HEK293 (cell line): ENCODE measurements at regions not wholly inside any gene's neighbourhood (a gene's known extent, or its start where the extent isn't known, plus 50 kb on each side); places are given as distances from the start of the nearest gene placed in this dataset.

ENCODE experiments used
- CTCF ChIA-PET: fragments of 350-600 bp; formaldehyde crosslinking; extraction: SDS; loops from one replicate; lab custom pipeline; 2021; ENCODE audit warnings: antibody characterized with exemption; lab: Yijun Ruan, JAX
- POLR2A ChIA-PET: fragments of 300-600 bp; formaldehyde crosslinking; extraction: SDS; loops from one replicate; lab custom pipeline; 2020; ENCODE audit warnings: antibody characterized with exemption, inconsistent platforms; lab: Yijun Ruan, JAX
- H3K27ac ChIP-seq: fragments of 200-500 bp; sonication (Bioruptor generic); 2 replicates; pipeline ENCODE4 v1.5.1; 2014; ENCODE audit warnings: low read depth, low read length, control low read depth, inconsistent platforms; ENCODE audit errors: extremely low read depth
- H3K36me3 ChIP-seq, 2 experiments: fragments of 200-500 bp in 1 of 2; sonication (Bioruptor generic) in 1 of 2; 1 replicate in 1 of 2; 2 replicates in 1 of 2; pipeline ENCODE4 v1.5.1; 2014 to 2017; ENCODE audit warnings: inconsistent platforms in 2 of 2, low read length in 2 of 2; ENCODE audit not compliant: control insufficient read depth in 2 of 2, insufficient read depth in 1 of 2
- H3K4me1 ChIP-seq: fragments of 200-500 bp; sonication (Bioruptor generic); 2 replicates; pipeline ENCODE4 v1.5.1; 2014; ENCODE audit warnings: mild to moderate bottlenecking, low read length, inconsistent platforms; ENCODE audit not compliant: control insufficient read depth, insufficient read depth
- H3K4me3 ChIP-seq: 2 replicates; pipeline ENCODE4 v1.5.1; 2011; ENCODE audit warnings: low read depth, mild to moderate bottlenecking, control low read depth, low read length, moderate library complexity
- H3K9me3 ChIP-seq: fragments of 200-500 bp; sonication (Bioruptor generic); 2 replicates; pipeline ENCODE4 v1.5.1; 2014; ENCODE audit warnings: low read depth, low read length, inconsistent platforms; ENCODE audit not compliant: control insufficient read depth, insufficient read depth
- BCL11A ChIP-seq: fragments of 450-650 bp; formaldehyde crosslinking; IDR thresholded peaks from 2 replicates; pipeline ENCODE4 v1.5.1; 2016; ENCODE audit warnings: low read depth, missing biosample characterization, missing genetic modification characterization
- KLF10 ChIP-seq: fragments of 450-650 bp; IDR thresholded peaks from 2 replicates; pipeline ENCODE4 v1.5.1; 2018; ENCODE audit warnings: missing biosample characterization, mild to moderate bottlenecking, missing genetic modification characterization
- TCF7L2 ChIP-seq: IDR thresholded peaks from 2 replicates; pipeline ENCODE4 v1.6.1; 2011; ENCODE audit warnings: low read depth, mild to moderate bottlenecking, inconsistent platforms, low read length, moderate library complexity, borderline replicate concordance
- ZIC2 ChIP-seq: fragments of 450-650 bp; formaldehyde crosslinking; IDR thresholded peaks from 2 replicates; pipeline ENCODE4 v1.5.1; 2016; ENCODE audit warnings: missing biosample characterization, missing genetic modification characterization
- ZNF121 ChIP-seq: fragments of 450-650 bp; formaldehyde crosslinking; IDR thresholded peaks from 2 replicates; pipeline ENCODE4 v1.5.1; 2016; ENCODE audit warnings: missing biosample characterization, missing genetic modification characterization
- ZNF169 ChIP-seq: fragments of 450-650 bp; formaldehyde crosslinking; IDR thresholded peaks from 2 replicates; pipeline ENCODE4 v1.5.1; 2016; ENCODE audit warnings: missing biosample characterization, missing genetic modification characterization
- ZNF354C ChIP-seq: fragments of 450-650 bp; formaldehyde crosslinking; IDR thresholded peaks from 2 replicates; pipeline ENCODE4 v1.5.1; 2016; ENCODE audit warnings: missing biosample characterization, missing genetic modification characterization, low read depth, borderline replicate concordance
- ZNF530 ChIP-seq: fragments of 450-650 bp; formaldehyde crosslinking; IDR thresholded peaks from 2 replicates; pipeline ENCODE4 v1.5.1; 2016; ENCODE audit warnings: low read depth, missing biosample characterization, missing genetic modification characterization
- ZNF792 ChIP-seq: fragments of 450-650 bp; formaldehyde crosslinking; IDR thresholded peaks from 2 replicates; pipeline ENCODE4 v1.5.1; 2016; ENCODE audit warnings: missing biosample characterization, missing genetic modification characterization
- TF ChIP-seq, protein P1 (sequence below): fragments of 450-650 bp; formaldehyde crosslinking; IDR thresholded peaks from 2 replicates; pipeline ENCODE4 v1.5.1; 2016; ENCODE audit warnings: missing biosample characterization, missing genetic modification characterization
- TF ChIP-seq, protein P2 (sequence below): fragments of 450-650 bp; formaldehyde crosslinking; conservative IDR thresholded peaks from 2 replicates; pipeline ENCODE4 v1.5.1; 2016; ENCODE audit warnings: low read depth, missing biosample characterization, missing genetic modification characterization
- TF ChIP-seq, protein P3 (sequence below): fragments of 450-650 bp; formaldehyde crosslinking; IDR thresholded peaks from 2 replicates; pipeline ENCODE4 v1.5.1; 2017; ENCODE audit warnings: missing biosample characterization, mild to moderate bottlenecking, missing genetic modification characterization, moderate library complexity
- TF ChIP-seq, protein P4 (sequence below): fragments of 450-650 bp; formaldehyde crosslinking; IDR thresholded peaks from 2 replicates; pipeline ENCODE4 v1.5.1; 2016; ENCODE audit warnings: missing biosample characterization, missing genetic modification characterization, borderline replicate concordance
- TF ChIP-seq, protein P5 (sequence below): fragments of 450-650 bp; formaldehyde crosslinking; IDR thresholded peaks from 2 replicates; pipeline ENCODE4 v1.5.1; 2016; ENCODE audit warnings: missing biosample characterization, missing genetic modification characterization, low read depth
- TF ChIP-seq, protein P6 (sequence below): fragments of 450-650 bp; formaldehyde crosslinking; IDR thresholded peaks from 2 replicates; pipeline ENCODE4 v1.5.1; 2016; ENCODE audit warnings: missing biosample characterization, missing genetic modification characterization
- TF ChIP-seq, protein P7 (sequence below): fragments of 450-650 bp; formaldehyde crosslinking; IDR thresholded peaks from 2 replicates; pipeline ENCODE4 v1.5.1; 2017; ENCODE audit warnings: missing biosample characterization, missing genetic modification characterization

DNA sequence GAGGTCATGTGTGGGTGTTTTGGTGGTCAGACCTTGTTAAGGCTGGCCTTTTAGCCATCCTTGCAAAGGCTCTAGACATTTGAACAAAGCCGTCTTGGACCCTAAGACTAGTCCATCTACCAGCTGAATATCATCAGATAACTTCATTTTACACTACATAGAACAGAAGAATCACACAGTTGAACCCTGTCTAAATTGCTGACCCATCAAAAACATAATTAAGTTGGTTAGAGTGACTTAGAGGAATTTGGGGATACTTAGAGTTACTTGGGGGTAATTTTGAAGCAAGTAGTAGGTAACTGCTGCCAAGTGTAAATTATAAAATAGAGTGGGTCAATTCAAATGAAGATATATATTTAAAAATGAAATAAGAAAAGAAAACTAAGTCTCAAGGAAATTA lies 102.9 kb upstream of the ADGRL4 start:
- H3K4me3 ChIP-seq, result no peak overlapping the region
- H3K36me3 ChIP-seq, result no peaks in the 10 kb centered on the region
- no peak overlapping the region for H3K27ac ChIP-seq
- no peaks in the 10 kb centered on the region for H3K4me1 ChIP-seq
- ChIA-PET CTCF (no interaction called here), POLR2A (no interaction called here)
- H3K9me3 ChIP-seq, result no peaks in the 10 kb centered on the region
- TF ChIP-seq, protein P1, sequence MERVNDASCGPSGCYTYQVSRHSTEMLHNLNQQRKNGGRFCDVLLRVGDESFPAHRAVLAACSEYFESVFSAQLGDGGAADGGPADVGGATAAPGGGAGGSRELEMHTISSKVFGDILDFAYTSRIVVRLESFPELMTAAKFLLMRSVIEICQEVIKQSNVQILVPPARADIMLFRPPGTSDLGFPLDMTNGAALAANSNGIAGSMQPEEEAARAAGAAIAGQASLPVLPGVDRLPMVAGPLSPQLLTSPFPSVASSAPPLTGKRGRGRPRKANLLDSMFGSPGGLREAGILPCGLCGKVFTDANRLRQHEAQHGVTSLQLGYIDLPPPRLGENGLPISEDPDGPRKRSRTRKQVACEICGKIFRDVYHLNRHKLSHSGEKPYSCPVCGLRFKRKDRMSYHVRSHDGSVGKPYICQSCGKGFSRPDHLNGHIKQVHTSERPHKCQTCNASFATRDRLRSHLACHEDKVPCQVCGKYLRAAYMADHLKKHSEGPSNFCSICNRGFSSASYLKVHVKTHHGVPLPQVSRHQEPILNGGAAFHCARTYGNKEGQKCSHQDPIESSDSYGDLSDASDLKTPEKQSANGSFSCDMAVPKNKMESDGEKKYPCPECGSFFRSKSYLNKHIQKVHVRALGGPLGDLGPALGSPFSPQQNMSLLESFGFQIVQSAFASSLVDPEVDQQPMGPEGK (tag by site-specific recombination), result no peak
- TF ChIP-seq ZIC2 (tag by site-specific recombination) (no peak), KLF10 (tag by site-specific recombination) (no peak), ZNF169 (tag by site-specific recombination) (no peak), ZNF354C (no peak), BCL11A (tag by site-specific recombination) (no peak), ZNF530 (no peak), ZNF792 (tag by site-specific recombination) (no peak), ZNF121 (tag by site-specific recombination) (no peak), TCF7L2 (no peak)
- TF ChIP-seq, protein P2, sequence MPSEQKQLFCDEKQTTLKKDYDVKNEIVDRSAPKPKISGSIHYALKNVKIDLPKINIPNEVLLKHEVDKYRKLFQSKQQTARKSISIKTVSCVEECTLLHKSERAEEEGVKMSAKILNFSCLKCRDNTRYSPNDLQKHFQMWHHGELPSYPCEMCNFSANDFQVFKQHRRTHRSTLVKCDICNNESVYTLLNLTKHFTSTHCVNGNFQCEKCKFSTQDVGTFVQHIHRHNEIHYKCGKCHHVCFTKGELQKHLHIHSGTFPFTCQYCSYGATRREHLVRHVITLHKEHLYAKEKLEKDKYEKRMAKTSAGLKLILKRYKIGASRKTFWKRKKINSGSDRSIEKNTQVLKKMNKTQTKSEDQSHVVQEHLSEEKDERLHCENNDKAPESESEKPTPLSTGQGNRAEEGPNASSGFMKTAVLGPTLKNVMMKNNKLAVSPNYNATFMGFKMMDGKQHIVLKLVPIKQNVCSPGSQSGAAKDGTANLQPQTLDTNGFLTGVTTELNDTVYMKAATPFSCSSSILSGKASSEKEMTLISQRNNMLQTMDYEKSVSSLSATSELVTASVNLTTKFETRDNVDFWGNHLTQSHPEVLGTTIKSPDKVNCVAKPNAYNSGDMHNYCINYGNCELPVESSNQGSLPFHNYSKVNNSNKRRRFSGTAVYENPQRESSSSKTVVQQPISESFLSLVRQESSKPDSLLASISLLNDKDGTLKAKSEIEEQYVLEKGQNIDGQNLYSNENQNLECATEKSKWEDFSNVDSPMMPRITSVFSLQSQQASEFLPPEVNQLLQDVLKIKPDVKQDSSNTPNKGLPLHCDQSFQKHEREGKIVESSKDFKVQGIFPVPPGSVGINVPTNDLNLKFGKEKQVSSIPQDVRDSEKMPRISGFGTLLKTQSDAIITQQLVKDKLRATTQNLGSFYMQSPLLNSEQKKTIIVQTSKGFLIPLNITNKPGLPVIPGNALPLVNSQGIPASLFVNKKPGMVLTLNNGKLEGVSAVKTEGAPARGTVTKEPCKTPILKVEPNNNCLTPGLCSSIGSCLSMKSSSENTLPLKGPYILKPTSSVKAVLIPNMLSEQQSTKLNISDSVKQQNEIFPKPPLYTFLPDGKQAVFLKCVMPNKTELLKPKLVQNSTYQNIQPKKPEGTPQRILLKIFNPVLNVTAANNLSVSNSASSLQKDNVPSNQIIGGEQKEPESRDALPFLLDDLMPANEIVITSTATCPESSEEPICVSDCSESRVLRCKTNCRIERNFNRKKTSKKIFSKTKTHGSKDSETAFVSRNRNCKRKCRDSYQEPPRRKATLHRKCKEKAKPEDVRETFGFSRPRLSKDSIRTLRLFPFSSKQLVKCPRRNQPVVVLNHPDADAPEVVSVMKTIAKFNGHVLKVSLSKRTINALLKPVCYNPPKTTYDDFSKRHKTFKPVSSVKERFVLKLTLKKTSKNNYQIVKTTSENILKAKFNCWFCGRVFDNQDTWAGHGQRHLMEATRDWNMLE (tag by site-specific recombination), result no peak
- TF ChIP-seq, protein P3, sequence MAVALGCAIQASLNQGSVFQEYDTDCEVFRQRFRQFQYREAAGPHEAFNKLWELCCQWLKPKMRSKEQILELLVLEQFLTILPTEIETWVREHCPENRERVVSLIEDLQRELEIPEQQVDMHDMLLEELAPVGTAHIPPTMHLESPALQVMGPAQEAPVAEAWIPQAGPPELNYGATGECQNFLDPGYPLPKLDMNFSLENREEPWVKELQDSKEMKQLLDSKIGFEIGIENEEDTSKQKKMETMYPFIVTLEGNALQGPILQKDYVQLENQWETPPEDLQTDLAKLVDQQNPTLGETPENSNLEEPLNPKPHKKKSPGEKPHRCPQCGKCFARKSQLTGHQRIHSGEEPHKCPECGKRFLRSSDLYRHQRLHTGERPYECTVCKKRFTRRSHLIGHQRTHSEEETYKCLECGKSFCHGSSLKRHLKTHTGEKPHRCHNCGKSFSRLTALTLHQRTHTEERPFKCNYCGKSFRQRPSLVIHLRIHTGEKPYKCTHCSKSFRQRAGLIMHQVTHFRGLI (tag by site-specific recombination), result no peak
- TF ChIP-seq, protein P4, sequence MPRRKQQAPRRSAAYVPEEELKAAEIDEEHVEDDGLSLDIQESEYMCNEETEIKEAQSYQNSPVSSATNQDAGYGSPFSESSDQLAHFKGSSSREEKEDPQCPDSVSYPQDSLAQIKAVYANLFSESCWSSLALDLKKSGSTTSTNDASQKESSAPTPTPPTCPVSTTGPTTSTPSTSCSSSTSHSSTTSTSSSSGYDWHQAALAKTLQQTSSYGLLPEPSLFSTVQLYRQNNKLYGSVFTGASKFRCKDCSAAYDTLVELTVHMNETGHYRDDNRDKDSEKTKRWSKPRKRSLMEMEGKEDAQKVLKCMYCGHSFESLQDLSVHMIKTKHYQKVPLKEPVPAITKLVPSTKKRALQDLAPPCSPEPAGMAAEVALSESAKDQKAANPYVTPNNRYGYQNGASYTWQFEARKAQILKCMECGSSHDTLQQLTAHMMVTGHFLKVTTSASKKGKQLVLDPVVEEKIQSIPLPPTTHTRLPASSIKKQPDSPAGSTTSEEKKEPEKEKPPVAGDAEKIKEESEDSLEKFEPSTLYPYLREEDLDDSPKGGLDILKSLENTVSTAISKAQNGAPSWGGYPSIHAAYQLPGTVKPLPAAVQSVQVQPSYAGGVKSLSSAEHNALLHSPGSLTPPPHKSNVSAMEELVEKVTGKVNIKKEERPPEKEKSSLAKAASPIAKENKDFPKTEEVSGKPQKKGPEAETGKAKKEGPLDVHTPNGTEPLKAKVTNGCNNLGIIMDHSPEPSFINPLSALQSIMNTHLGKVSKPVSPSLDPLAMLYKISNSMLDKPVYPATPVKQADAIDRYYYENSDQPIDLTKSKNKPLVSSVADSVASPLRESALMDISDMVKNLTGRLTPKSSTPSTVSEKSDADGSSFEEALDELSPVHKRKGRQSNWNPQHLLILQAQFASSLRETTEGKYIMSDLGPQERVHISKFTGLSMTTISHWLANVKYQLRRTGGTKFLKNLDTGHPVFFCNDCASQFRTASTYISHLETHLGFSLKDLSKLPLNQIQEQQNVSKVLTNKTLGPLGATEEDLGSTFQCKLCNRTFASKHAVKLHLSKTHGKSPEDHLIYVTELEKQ, result no peak
- TF ChIP-seq, protein P5, sequence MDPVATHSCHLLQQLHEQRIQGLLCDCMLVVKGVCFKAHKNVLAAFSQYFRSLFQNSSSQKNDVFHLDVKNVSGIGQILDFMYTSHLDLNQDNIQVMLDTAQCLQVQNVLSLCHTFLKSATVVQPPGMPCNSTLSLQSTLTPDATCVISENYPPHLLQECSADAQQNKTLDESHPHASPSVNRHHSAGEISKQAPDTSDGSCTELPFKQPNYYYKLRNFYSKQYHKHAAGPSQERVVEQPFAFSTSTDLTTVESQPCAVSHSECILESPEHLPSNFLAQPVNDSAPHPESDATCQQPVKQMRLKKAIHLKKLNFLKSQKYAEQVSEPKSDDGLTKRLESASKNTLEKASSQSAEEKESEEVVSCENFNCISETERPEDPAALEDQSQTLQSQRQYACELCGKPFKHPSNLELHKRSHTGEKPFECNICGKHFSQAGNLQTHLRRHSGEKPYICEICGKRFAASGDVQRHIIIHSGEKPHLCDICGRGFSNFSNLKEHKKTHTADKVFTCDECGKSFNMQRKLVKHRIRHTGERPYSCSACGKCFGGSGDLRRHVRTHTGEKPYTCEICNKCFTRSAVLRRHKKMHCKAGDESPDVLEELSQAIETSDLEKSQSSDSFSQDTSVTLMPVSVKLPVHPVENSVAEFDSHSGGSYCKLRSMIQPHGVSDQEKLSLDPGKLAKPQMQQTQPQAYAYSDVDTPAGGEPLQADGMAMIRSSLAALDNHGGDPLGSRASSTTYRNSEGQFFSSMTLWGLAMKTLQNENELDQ (tag by site-specific recombination), result no peak
- TF ChIP-seq, protein P6, sequence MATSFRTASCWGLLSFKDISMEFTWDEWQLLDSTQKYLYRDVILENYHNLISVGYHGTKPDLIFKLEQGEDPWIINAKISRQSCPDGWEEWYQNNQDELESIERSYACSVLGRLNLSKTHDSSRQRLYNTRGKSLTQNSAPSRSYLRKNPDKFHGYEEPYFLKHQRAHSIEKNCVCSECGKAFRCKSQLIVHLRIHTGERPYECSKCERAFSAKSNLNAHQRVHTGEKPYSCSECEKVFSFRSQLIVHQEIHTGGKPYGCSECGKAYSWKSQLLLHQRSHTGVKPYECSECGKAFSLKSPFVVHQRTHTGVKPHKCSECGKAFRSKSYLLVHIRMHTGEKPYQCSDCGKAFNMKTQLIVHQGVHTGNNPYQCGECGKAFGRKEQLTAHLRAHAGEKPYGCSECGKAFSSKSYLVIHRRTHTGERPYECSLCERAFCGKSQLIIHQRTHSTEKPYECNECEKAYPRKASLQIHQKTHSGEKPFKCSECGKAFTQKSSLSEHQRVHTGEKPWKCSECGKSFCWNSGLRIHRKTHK (tag by site-specific recombination), result no peak
- TF ChIP-seq, protein P7, sequence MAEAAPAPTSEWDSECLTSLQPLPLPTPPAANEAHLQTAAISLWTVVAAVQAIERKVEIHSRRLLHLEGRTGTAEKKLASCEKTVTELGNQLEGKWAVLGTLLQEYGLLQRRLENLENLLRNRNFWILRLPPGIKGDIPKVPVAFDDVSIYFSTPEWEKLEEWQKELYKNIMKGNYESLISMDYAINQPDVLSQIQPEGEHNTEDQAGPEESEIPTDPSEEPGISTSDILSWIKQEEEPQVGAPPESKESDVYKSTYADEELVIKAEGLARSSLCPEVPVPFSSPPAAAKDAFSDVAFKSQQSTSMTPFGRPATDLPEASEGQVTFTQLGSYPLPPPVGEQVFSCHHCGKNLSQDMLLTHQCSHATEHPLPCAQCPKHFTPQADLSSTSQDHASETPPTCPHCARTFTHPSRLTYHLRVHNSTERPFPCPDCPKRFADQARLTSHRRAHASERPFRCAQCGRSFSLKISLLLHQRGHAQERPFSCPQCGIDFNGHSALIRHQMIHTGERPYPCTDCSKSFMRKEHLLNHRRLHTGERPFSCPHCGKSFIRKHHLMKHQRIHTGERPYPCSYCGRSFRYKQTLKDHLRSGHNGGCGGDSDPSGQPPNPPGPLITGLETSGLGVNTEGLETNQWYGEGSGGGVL (tag by site-specific recombination), result no peak
